H1 (cell line): ENCODE measurements at regions not wholly inside any gene's neighbourhood (a gene's known extent, or its start where the extent isn't known, plus 50 kb on each side); places are given as distances from the start of the nearest gene placed in this dataset.

Source experiments
- CREB1 ChIP-seq: IDR thresholded peaks from 2 replicates; pipeline ENCODE4 v1.6.1; 2012; ENCODE audit warnings: inconsistent platforms
- HDAC2 ChIP-seq, 2 experiments: fragments of 300-600 bp in 1 of 2; sonication (generic) in 1 of 2; IDR thresholded peaks; 2 replicates each; pipeline ENCODE4 v1.6.1; 2011 to 2012; ENCODE audit warnings: low read depth in 2 of 2, low read length in 2 of 2, mild to moderate bottlenecking in 2 of 2, moderate library complexity in 2 of 2, borderline replicate concordance in 1 of 2, inconsistent platforms in 1 of 2
- JUN ChIP-seq: IDR thresholded peaks from 2 replicates; pipeline ENCODE4 v1.6.1; 2011; ENCODE audit warnings: low read depth, mild to moderate bottlenecking, improper control_type of control experiment, low read length
- RAD21 ChIP-seq, 2 experiments: IDR thresholded peaks in 1 of 2; conservative IDR thresholded peaks in 1 of 2; 2 replicates each; pipeline ENCODE4 v1.6.1; 2011; ENCODE audit warnings: low read depth in 2 of 2, low read length in 2 of 2, improper control_type of control experiment in 1 of 2, inconsistent platforms in 1 of 2, mild to moderate bottlenecking in 1 of 2, moderate library complexity in 1 of 2
- RBBP5 ChIP-seq: IDR thresholded peaks from 2 replicates; pipeline ENCODE4 v1.7.1; 2012; ENCODE audit warnings: low read depth, mild to moderate bottlenecking, inconsistent platforms, low read length, moderate library complexity, borderline replicate concordance
- SIRT6 ChIP-seq: IDR thresholded peaks from one replicate; pipeline ENCODE4 v1.7.1; 2012; ENCODE audit warnings: low read length, inconsistent platforms
- SP2 ChIP-seq: IDR thresholded peaks from 2 replicates; pipeline ENCODE4 v1.6.1; 2012; ENCODE audit warnings: mild to moderate bottlenecking, low read length, inconsistent platforms
- TAF1 ChIP-seq: IDR thresholded peaks from 2 replicates; pipeline ENCODE4 v1.6.1; 2011; ENCODE audit warnings: mild to moderate bottlenecking, low read depth, low read length
- TAF7 ChIP-seq: optimal IDR thresholded peaks from 2 replicates; pipeline ENCODE3; 2011; ENCODE audit warnings: low read depth, mild to moderate bottlenecking, inconsistent platforms, low read length, moderate library complexity, borderline replicate concordance

DNA sequence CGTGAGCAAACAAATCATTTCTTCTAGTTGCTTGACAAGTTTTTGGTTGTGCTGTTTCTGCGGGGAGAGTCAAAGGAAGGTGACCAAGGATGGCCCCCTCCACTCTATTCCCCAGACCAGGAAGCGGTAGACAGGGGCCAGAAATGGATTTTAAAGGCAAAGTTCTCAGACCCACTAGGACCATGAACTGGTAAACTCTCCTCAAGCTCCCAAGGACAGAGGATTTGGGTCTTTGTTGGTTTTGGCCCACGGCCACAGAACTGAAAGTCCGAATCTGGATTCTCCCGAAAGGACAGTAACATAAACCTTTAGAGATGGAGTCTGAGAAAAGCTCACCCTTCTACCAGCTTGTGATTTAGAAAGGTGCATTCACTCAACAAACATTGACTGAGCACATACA lies 85.9 kb upstream of the C2CD4B start (continued):
- TF ChIP-seq JUN, result no peak
- no peak for TF ChIP-seq RAD21 (IDR thresholded peaks at IDR 0.05 in 1 of 2, conservative IDR thresholded peaks at IDR 0.05 in 1 of 2; ENCODE audit: low read depth in 2 of 2, low read length in 2 of 2)
- TF ChIP-seq SP2, result no peak
- TF ChIP-seq SIRT6, result no peak
- no peak for TF ChIP-seq TAF7
- TF ChIP-seq HDAC2 (IDR thresholded peaks at IDR 0.05; ENCODE audit: borderline replicate concordance in 1 of 2, low read depth in 2 of 2, low read length in 2 of 2), result no peak
- no peak for TF ChIP-seq CREB1
- no peak for TF ChIP-seq RBBP5
- no peak for TF ChIP-seq TAF1
